ENCODE measurements at regions not wholly inside any gene's neighbourhood (a gene's known extent, or its start where the extent isn't known, plus 50 kb on each side); places are given as distances from the start of the nearest gene placed in this dataset.
A peak's percentile ranks its signal among the peaks of the same experiment; 100 is the strongest.
"Not testable (repeated sequence)": the region's sequence is repeated elsewhere in the genome, so short reads cannot be mapped to it uniquely, and the experiment has no call there.

- no peak overlapping the region for H3K4me2 ChIP-seq (ENCODE audit: insufficient read depth, low read length)
- DNase-seq (ENCODE audit: insufficient read length, low spot score, missing footprints): no peak
- no peaks in the 10 kb centered on the region for H3K79me2 ChIP-seq (ENCODE audit: insufficient read depth, low read length)
- no peaks in the 10 kb centered on the region for H3K36me3 ChIP-seq (ENCODE audit: insufficient read depth, low read length)
- peaks cover 2% of the 10 kb centered on the region for H3K9me3 ChIP-seq (ENCODE audit: low read depth, low read length)
- H3K4me3 ChIP-seq (ENCODE audit: insufficient read depth, low read length): no peak overlapping the region
- no peak for TF ChIP-seq CTCF (IDR thresholded peaks at IDR 0.05; ENCODE audit: extremely low read depth, low read depth, low read length)
- H3K4me1 ChIP-seq (ENCODE audit: insufficient read depth, low read length): peaks cover 8% of the 10 kb centered on the region
- H2AFZ ChIP-seq (ENCODE audit: low read length): no peak overlapping the region
- H3K27ac ChIP-seq (ENCODE audit: low read depth, low read length): no peak overlapping the region
- no peaks in the 10 kb centered on the region for H3K27me3 ChIP-seq (ENCODE audit: insufficient read depth, low read length)
- no peaks in the 10 kb centered on the region for H4K20me1 ChIP-seq (ENCODE audit: insufficient read depth, low read length)
Measured at GRCh38 chr16:72639494-72639893, 408.4 kb downstream of the ZFHX3 start.

- Histone ChIP-seq H3K9me3 (ENCODE audit: low read depth, low read length) (peaks cover 2% of the 10 kb centered on the region), H3K4me1 (ENCODE audit: insufficient read depth, low read length) (peaks cover 8% of the 10 kb centered on the region), H3K27me3 (ENCODE audit: insufficient read depth, low read length) (no peaks in the 10 kb centered on the region), H3K4me2 (ENCODE audit: insufficient read depth, low read length) (no peak overlapping the region), H3K27ac (ENCODE audit: low read depth, low read length) (no peak overlapping the region), H3K79me2 (ENCODE audit: insufficient read depth, low read length) (no peaks in the 10 kb centered on the region), H4K20me1 (ENCODE audit: insufficient read depth, low read length) (no peaks in the 10 kb centered on the region), H3K4me3 (ENCODE audit: insufficient read depth, low read length) (no peak overlapping the region), H3K36me3 (ENCODE audit: insufficient read depth, low read length) (no peaks in the 10 kb centered on the region), H2AFZ (ENCODE audit: low read length) (peak overlapping the region; percentile 69)
- peak; percentile 57 for DNase-seq (ENCODE audit: insufficient read length, low spot score, missing footprints)
- no peak for TF ChIP-seq CTCF (IDR thresholded peaks at IDR 0.05; ENCODE audit: extremely low read depth, low read depth, low read length)
Measured at GRCh38 chr16:72637306-72637705, 410.6 kb downstream of the ZFHX3 start.

- no peaks in the 10 kb centered on the region for H3K36me3 ChIP-seq (ENCODE audit: insufficient read depth, low read length)
- H3K4me2 ChIP-seq (ENCODE audit: insufficient read depth, low read length): no peak overlapping the region
- H3K79me2 ChIP-seq (ENCODE audit: insufficient read depth, low read length): no peaks in the 10 kb centered on the region
- H3K9me3 ChIP-seq (ENCODE audit: low read depth, low read length): peaks cover 2% of the 10 kb centered on the region
- no peak overlapping the region for H3K27ac ChIP-seq (ENCODE audit: low read depth, low read length)
- H3K27me3 ChIP-seq (ENCODE audit: insufficient read depth, low read length): no peaks in the 10 kb centered on the region
- no peaks in the 10 kb centered on the region for H4K20me1 ChIP-seq (ENCODE audit: insufficient read depth, low read length)
- H3K4me3 ChIP-seq (ENCODE audit: insufficient read depth, low read length): no peak overlapping the region
- no peak for DNase-seq (ENCODE audit: insufficient read length, low spot score, missing footprints)
- peaks cover 8% of the 10 kb centered on the region for H3K4me1 ChIP-seq (ENCODE audit: insufficient read depth, low read length)
- no peak overlapping the region for H2AFZ ChIP-seq (ENCODE audit: low read length)
- TF ChIP-seq CTCF (IDR thresholded peaks at IDR 0.05; ENCODE audit: extremely low read depth, low read depth, low read length): no peak
Measured at GRCh38 chr16:72635694-72636093, 412.2 kb downstream of the ZFHX3 start.

- Histone ChIP-seq H2AFZ (ENCODE audit: low read length) (peak overlapping the region; percentile 63), H3K9me3 (ENCODE audit: low read depth, low read length) (peaks cover 2% of the 10 kb centered on the region), H3K4me2 (ENCODE audit: insufficient read depth, low read length) (peak overlapping the region; percentile 4), H3K27ac (ENCODE audit: low read depth, low read length) (no peak overlapping the region), H3K36me3 (ENCODE audit: insufficient read depth, low read length) (no peaks in the 10 kb centered on the region), H3K27me3 (ENCODE audit: insufficient read depth, low read length) (no peaks in the 10 kb centered on the region), H4K20me1 (ENCODE audit: insufficient read depth, low read length) (no peaks in the 10 kb centered on the region), H3K4me3 (ENCODE audit: insufficient read depth, low read length) (no peak overlapping the region), H3K4me1 (ENCODE audit: insufficient read depth, low read length) (peaks cover 8% of the 10 kb centered on the region), H3K79me2 (ENCODE audit: insufficient read depth, low read length) (no peaks in the 10 kb centered on the region)
- no peak for DNase-seq (ENCODE audit: insufficient read length, low spot score, missing footprints)
- no peak for TF ChIP-seq CTCF (IDR thresholded peaks at IDR 0.05; ENCODE audit: extremely low read depth, low read depth, low read length)
Measured at GRCh38 chr16:72635104-72635503, 412.8 kb downstream of the ZFHX3 start.

- H4K20me1 ChIP-seq (ENCODE audit: insufficient read depth, low read length); H3K36me3 ChIP-seq (ENCODE audit: insufficient read depth, low read length); H3K4me1 ChIP-seq (ENCODE audit: insufficient read depth, low read length); DNase-seq (ENCODE audit: insufficient read length, low spot score, missing footprints); H3K9me3 ChIP-seq (ENCODE audit: low read depth, low read length); H3K27me3 ChIP-seq (ENCODE audit: insufficient read depth, low read length); H3K4me3 ChIP-seq (ENCODE audit: insufficient read depth, low read length); H3K79me2 ChIP-seq (ENCODE audit: insufficient read depth, low read length); H2AFZ ChIP-seq (ENCODE audit: low read length); H3K4me2 ChIP-seq (ENCODE audit: insufficient read depth, low read length); H3K27ac ChIP-seq (ENCODE audit: low read depth, low read length): not testable (repeated sequence)
Measured at GRCh38 chr16:72627182-72627896, 420.6 kb downstream of the ZFHX3 start.
